Spleen (tissue), 11 donors: ENCODE measurements at regions not wholly inside any gene's neighbourhood (a gene's known extent, or its start where the extent isn't known, plus 50 kb on each side); places are given as distances from the start of the nearest gene placed in this dataset.

ENCODE experiments used
- DNase-seq: peaks from one replicate; pipeline ENCODE4 v3.0.0-alpha.2; 2020
- H3K27ac ChIP-seq, 8 donors: fragments of 200-600 bp; sonication (generic) in 7 of 8; 1 replicate in 4 of 8; 2 replicates in 4 of 8; pipeline versions ENCODE4 v1.5.0 to v1.8.0; 2016 to 2021; ENCODE audit warnings: inconsistent platforms in 4 of 8, mild to moderate bottlenecking in 4 of 8, moderate library complexity in 1 of 8
- H3K27me3 ChIP-seq, 7 donors: fragments of 200-600 bp; sonication (generic) in 6 of 7; replicated peaks in 1 of 7; 1 replicate in 4 of 7; 2 replicates in 3 of 7; pipeline versions ENCODE4 v1.5.0 to v1.8.0; 2016 to 2021; ENCODE audit warnings: inconsistent platforms in 3 of 7, mild to moderate bottlenecking in 1 of 7
- H3K36me3 ChIP-seq, 6 donors: fragments of 200-600 bp; sonication (generic) in 5 of 6; 1 replicate in 4 of 6; 2 replicates in 2 of 6; pipeline versions ENCODE4 v1.5.0 to v1.8.0; 2016 to 2021; ENCODE audit warnings: inconsistent platforms in 2 of 6
- H3K4me1 ChIP-seq, 6 donors: fragments of 200-600 bp; sonication (generic) in 5 of 6; 1 replicate in 3 of 6; 2 replicates in 3 of 6; pipeline versions ENCODE4 v1.5.0 to v1.8.0; 2016 to 2021; ENCODE audit warnings: inconsistent platforms in 3 of 6
- H3K4me3 ChIP-seq, 8 donors: fragments of 200-600 bp; sonication (generic) in 7 of 8; 1 replicate in 4 of 8; 2 replicates in 4 of 8; pipeline versions ENCODE4 v1.5.0 to v1.8.0; 2016 to 2021; ENCODE audit warnings: inconsistent platforms in 4 of 8, mild to moderate bottlenecking in 4 of 8, moderate library complexity in 2 of 8
- H3K9me3 ChIP-seq, 8 donors: fragments of 200-600 bp; sonication (generic) in 7 of 8; 1 replicate in 4 of 8; 2 replicates in 4 of 8; pipeline versions ENCODE4 v1.5.0 to v1.8.0; 2016 to 2021; ENCODE audit warnings: inconsistent platforms in 4 of 8
- CTCF ChIP-seq, 11 experiments: fragments of 200-600 bp in 7 of 11; fragments of 450-650 bp in 4 of 11; sonication (generic) in 4 of 11; IDR thresholded peaks in 8 of 11; conservative IDR thresholded peaks in 3 of 11; 1 replicate in 7 of 11; 2 replicates in 4 of 11; pipeline versions ENCODE4 v1.4.0 to v1.8.0; 2016 to 2021; ENCODE audit warnings: antibody characterized with exemption in 11 of 11, inconsistent platforms in 4 of 11, mild to moderate bottlenecking in 1 of 11
- POLR2A ChIP-seq, 3 donors: fragments of 450-650 bp; IDR thresholded peaks; one replicate each; pipeline ENCODE4 v1.5.1; 2017; ENCODE audit warnings: antibody characterized with exemption in 3 of 3, mild to moderate bottlenecking in 1 of 3
- POLR2AphosphoS5 ChIP-seq, 3 donors: sonication (generic); formaldehyde crosslinking; IDR thresholded peaks; one replicate each; pipeline ENCODE4 v1.5.1; 2017; ENCODE audit warnings: antibody characterized with exemption in 3 of 3
- WGBS, 5 donors: extraction: QIAGEN DNeasy Blood & Tissue Kit in 3 of 5; methylation state at CpG; one replicate each; pipeline versions ENCODE4 v1.1.5 to v1.1.7; 2013 to 2018; 5-methylcytosine and 5-hydroxymethylcytosine counted together
- intact Hi-C: fragments of 100-400 bp; cut with DNase I; formaldehyde crosslinking; loops from one replicate; pipeline ENCODE4 v1.15.0; 2023; ENCODE audit warnings: low total_unique reads
- donor health status: healthy with polysubstance abuse.
- donor health status: DM: no; HTN: no; CAD: no; lungs with moderate emphysema.
- donor health status: DM: no; HTN: no; CAD: no.
- donor health status: Bipolar disorder and iron deficiency.
- donor health status: healthy.
- donor health status: DM: no; HTN: no; CAD: no.
- donor health status: DM: yes; HTN: yes; CAD: no.

DNA sequence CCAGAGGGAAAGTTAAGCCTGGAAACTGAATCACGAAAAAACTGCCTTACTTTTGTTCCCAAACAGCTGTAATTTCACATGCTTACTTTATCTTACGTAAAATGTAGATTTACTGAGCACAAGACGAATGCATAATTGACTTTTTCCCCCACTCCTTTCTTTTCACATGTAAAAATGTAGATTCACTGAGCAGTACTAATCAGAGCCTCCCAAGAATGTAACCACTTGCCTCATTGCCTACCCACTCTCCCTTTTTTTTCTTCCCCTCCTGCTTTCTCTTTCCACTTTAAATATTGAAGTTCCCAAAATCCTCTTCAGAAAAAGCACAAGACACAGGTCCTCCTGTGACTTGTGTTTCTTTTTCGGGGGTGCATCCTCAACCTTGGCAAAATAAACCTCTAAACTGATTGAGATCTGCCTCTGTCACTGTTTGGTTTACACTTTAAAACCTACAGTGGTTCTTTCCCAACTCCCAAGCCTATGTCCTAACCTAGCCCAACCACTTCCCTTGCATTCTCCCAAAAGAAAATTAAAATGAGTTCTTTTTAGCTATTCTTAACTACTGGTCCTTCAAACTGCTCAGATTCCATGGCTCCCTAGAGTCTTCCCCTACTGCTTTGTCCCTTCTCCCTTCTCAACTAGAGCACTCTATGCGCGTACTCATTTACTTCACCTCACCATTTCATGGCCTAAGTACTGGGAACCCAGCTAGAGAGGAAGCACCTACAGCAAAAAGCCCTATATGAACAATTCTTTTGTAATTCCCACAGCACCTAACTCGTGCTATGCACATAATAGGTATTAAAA, 236.6 kb upstream of the MKLN1 start:
- peaks cover 0 to 63% (median 4%) of the 10 kb centered on the region in 6 donors for H3K36me3 ChIP-seq
- intact Hi-C loops: no loop called here
- H3K27ac ChIP-seq: peak overlapping the region in 1 of 8 donors; percentile 27
- TF ChIP-seq POLR2AphosphoS5 (IDR thresholded peaks at IDR 0.05) (no peak), CTCF (IDR thresholded peaks at IDR 0.05 in 8 of 11, conservative IDR thresholded peaks at IDR 0.05 in 3 of 11) (no peak), POLR2A (IDR thresholded peaks at IDR 0.05) (no peak)
- H3K9me3 ChIP-seq: no peaks in the 10 kb centered on the region
- WGBS, 5 donors: 84 to 89% (median 86%) methylated on average over 7 of the region's 7 CpGs
- DNase-seq: no peak
- no peak overlapping the region for H3K4me3 ChIP-seq
- H3K4me1 ChIP-seq: peaks cover 22 to 100% (median 87%) of the 10 kb centered on the region in 6 donors
- no peaks in the 10 kb centered on the region for H3K27me3 ChIP-seq

DNA sequence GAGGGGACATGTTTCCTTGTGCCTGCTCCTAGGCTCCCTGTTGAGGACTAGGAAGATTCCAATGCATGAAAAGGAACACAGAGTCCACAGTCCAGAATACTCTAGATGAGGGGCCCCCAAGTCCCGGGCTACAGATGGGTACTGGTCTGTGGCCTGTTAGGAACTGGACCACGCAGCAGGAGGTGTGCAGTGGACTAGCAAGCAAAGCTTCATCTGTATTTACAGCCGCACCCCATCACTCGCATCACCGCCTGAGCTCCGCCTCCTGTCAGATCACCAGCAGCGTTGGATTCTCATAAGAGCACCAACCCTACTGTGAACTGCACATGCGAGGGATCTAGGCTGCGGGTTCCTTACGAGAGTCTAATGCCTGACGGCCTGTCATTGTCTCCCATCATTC, 233.0 kb upstream of the MKLN1 start:
- H3K4me3 ChIP-seq: no peak overlapping the region
- intact Hi-C loops: no loop called here
- no peaks in the 10 kb centered on the region for H3K27me3 ChIP-seq
- TF ChIP-seq CTCF (IDR thresholded peaks at IDR 0.05 in 8 of 11, conservative IDR thresholded peaks at IDR 0.05 in 3 of 11): no peak
- no peak for TF ChIP-seq POLR2A (IDR thresholded peaks at IDR 0.05)
- peak in 1 of 3 donors; percentile 39 for TF ChIP-seq POLR2AphosphoS5 (IDR thresholded peaks at IDR 0.05)
- H3K36me3 ChIP-seq: peaks cover 0 to 51% (median 8%) of the 10 kb centered on the region in 6 donors
- no peak overlapping the region for H3K27ac ChIP-seq
- no peaks in the 10 kb centered on the region for H3K9me3 ChIP-seq
- H3K4me1 ChIP-seq: peaks cover 50 to 100% (median 96%) of the 10 kb centered on the region in 6 donors
- 90 to 96% (median 93%) methylated on average over 11 of the region's 11 CpGs for WGBS, 5 donors
- no peak for DNase-seq

GRCh38 chr7:131095346-131095745, 232.3 kb upstream of the MKLN1 start:
- Histone ChIP-seq H3K27ac (no peak overlapping the region), H3K27me3 (no peaks in the 10 kb centered on the region), H3K36me3 (peaks cover 0 to 49% (median 10%) of the 10 kb centered on the region in 6 donors), H3K4me3 (no peak overlapping the region), H3K9me3 (no peaks in the 10 kb centered on the region), H3K4me1 (peaks cover 56 to 100% (median 96%) of the 10 kb centered on the region in 6 donors)
- intact Hi-C loops: no loop called here
- no peak for TF ChIP-seq POLR2AphosphoS5 (IDR thresholded peaks at IDR 0.05)
- TF ChIP-seq CTCF (IDR thresholded peaks at IDR 0.05 in 8 of 11, conservative IDR thresholded peaks at IDR 0.05 in 3 of 11): no peak
- TF ChIP-seq POLR2A (IDR thresholded peaks at IDR 0.05): no peak
- DNase-seq: no peak
- 81 to 90% (median 82%) methylated on average over 7 of the region's 7 CpGs for WGBS, 5 donors

DNA sequence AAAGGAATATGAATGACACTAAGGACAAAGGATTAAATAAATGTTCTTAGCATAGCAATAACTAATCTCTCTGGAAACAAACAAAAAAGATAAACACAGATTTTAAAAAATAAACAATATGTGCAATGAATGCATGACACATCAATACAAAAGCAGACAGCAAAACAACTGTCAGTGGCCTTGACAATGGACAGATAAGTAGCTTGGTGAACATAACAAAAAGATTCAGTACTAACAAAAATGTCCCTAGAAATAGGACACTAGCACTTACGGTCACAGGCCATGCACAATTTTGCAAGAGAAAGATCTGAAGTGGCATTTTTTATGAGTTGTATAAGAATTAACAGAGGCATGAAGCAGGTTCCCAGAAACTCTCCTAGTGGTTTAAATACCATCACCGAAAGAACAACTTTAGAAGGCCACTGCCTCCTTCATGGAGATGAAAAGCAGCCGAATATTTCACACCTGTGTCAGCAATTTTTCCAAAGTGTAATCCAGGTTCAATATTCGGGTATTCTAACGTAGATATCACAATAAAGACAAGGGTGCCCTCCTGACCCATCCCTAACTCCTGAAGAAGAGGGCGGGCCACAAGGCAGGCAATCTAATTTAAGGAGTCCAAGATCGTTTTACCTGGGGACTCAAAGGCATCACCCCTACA, 231.3 kb upstream of the MKLN1 start:
- intact Hi-C loops: no loop called here
- peak overlapping the region in 3 of 8 donors; percentile 3 to 43 (median 17) for H3K27ac ChIP-seq

More for the DNA sequence above, 231.3 kb upstream of the MKLN1 start:
- H3K9me3 ChIP-seq: no peaks in the 10 kb centered on the region
- peaks cover 60 to 100% (median 96%) of the 10 kb centered on the region in 6 donors for H3K4me1 ChIP-seq
- H3K36me3 ChIP-seq: peaks cover 0 to 58% (median 10%) of the 10 kb centered on the region in 6 donors
- DNase-seq: no peak
- TF ChIP-seq CTCF (IDR thresholded peaks at IDR 0.05 in 8 of 11, conservative IDR thresholded peaks at IDR 0.05 in 3 of 11): no peak
- TF ChIP-seq POLR2A (IDR thresholded peaks at IDR 0.05): no peak
- TF ChIP-seq POLR2AphosphoS5 (IDR thresholded peaks at IDR 0.05): no peak
- H3K27me3 ChIP-seq: no peaks in the 10 kb centered on the region
- no peak overlapping the region for H3K4me3 ChIP-seq
- 82 to 91% (median 88%) methylated on average over 7 of the region's 7 CpGs for WGBS, 5 donors
